B cell (primary cell): ENCODE measurements at regions not wholly inside any gene's neighbourhood (a gene's known extent, or its start where the extent isn't known, plus 50 kb on each side); places are given as distances from the start of the nearest gene placed in this dataset.

Source experiments
- ATAC-seq: fragments of 200-7000 bp; cut with Tn5 transposase; one replicate; pipeline ENCODE4 v1.10.0; 2021; ENCODE audit warnings: low read depth, mild to moderate bottlenecking, moderate number of reproducible peaks, moderate library complexity
- CTCF ChIA-PET: fragments of 350-600 bp; sonication (Branson Sonifier 250); formaldehyde crosslinking; loops from one replicate; lab custom pipeline; 2021; ENCODE audit warnings: antibody characterized with exemption, inconsistent platforms; lab: Charles Lee
- POLR2A ChIA-PET: fragments of 350-600 bp; sonication (Branson Sonifier 250); formaldehyde crosslinking; loops from one replicate; lab custom pipeline; 2021; ENCODE audit warnings: antibody characterized with exemption; lab: Charles Lee
- DNase-seq: peaks from one replicate; pipeline ENCODE4 v3.0.0; 2013
- H2AFZ ChIP-seq: 2 replicates; pipeline ENCODE4 v1.6.1; 2012; ENCODE audit warnings: mild to moderate bottlenecking, low read depth, low read length; ENCODE audit not compliant: insufficient read depth, poor library complexity, severe bottlenecking
- H3K27ac ChIP-seq, 2 donors: 1 replicate in 1 of 2; 2 replicates in 1 of 2; pipeline ENCODE4 v1.5.1; 2012 to 2013; ENCODE audit warnings: low read length in 2 of 2, mild to moderate bottlenecking in 2 of 2, moderate library complexity in 1 of 2
- H3K27me3 ChIP-seq, 4 experiments: fragments of 200-600 bp in 1 of 4; sonication (generic) in 1 of 4; replicated peaks in 1 of 4; 1 replicate in 2 of 4; 2 replicates in 2 of 4; pipeline versions ENCODE4 v1.6.1 to v1.7.0; 2013 to 2016; ENCODE audit warnings: low read length in 3 of 4, mild to moderate bottlenecking in 2 of 4, mixed read lengths in 1 of 4, moderate library complexity in 1 of 4; ENCODE audit not compliant: insufficient read depth in 4 of 4, control insufficient read depth in 3 of 4; ENCODE audit errors: control extremely low read depth in 1 of 4
- H3K36me3 ChIP-seq, 2 experiments: replicated peaks in 1 of 2; 1 replicate in 1 of 2; 2 replicates in 1 of 2; pipeline versions ENCODE4 v1.6.1 to v1.7.1; 2013; ENCODE audit warnings: low read length in 1 of 2; ENCODE audit not compliant: insufficient read depth in 2 of 2, control insufficient read depth in 1 of 2; ENCODE audit errors: control extremely low read depth in 1 of 2, extremely low read depth in 1 of 2
- H3K4me1 ChIP-seq, 2 donors: fragments of 200-600 bp in 1 of 2; sonication (generic) in 1 of 2; 1 replicate in 1 of 2; 2 replicates in 1 of 2; pipeline versions ENCODE4 v1.5.1 to v1.6.1; 2013 to 2017; ENCODE audit warnings: low read length in 2 of 2; ENCODE audit not compliant: control insufficient read depth in 2 of 2, insufficient read depth in 2 of 2
- H3K4me2 ChIP-seq: replicated peaks from 2 replicates; pipeline ENCODE3; 2012; ENCODE audit warnings: mild to moderate bottlenecking, low read depth, low read length; ENCODE audit not compliant: poor library complexity, severe bottlenecking
- H3K4me3 ChIP-seq, 5 experiments: fragments of 200-600 bp in 1 of 5; sonication (generic) in 1 of 5; 1 replicate in 3 of 5; 2 replicates in 2 of 5; pipeline versions ENCODE4 v1.5.1 to v1.7.0; 2011 to 2016; ENCODE audit warnings: low read length in 4 of 5, mild to moderate bottlenecking in 4 of 5, low read depth in 2 of 5, control low read depth in 1 of 5, moderate library complexity in 1 of 5; ENCODE audit not compliant: insufficient read depth in 1 of 5; ENCODE audit errors: control extremely low read depth in 1 of 5, extremely low read depth in 1 of 5
- H3K79me2 ChIP-seq: fragments of 200-600 bp; sonication (generic); one replicate; pipeline ENCODE4 v1.6.0; 2016; ENCODE audit warnings: low read length; ENCODE audit not compliant: control insufficient read depth, insufficient read depth
- H3K9ac ChIP-seq: fragments of 200-600 bp; sonication (generic); 2 replicates; pipeline ENCODE4 v1.6.1; 2017; ENCODE audit warnings: mild to moderate bottlenecking, low read length, moderate library complexity
- H3K9me3 ChIP-seq, 3 donors: one replicate each; pipeline versions ENCODE4 v1.6.1 to v1.7.1; 2013; ENCODE audit warnings: low read length in 2 of 3; ENCODE audit not compliant: control insufficient read depth in 2 of 3, insufficient read depth in 1 of 3; ENCODE audit errors: control extremely low read depth in 1 of 3
- H4K20me1 ChIP-seq: 2 replicates; pipeline ENCODE4 v1.6.0; 2012; ENCODE audit warnings: mild to moderate bottlenecking, low read length; ENCODE audit not compliant: insufficient read depth, control insufficient read depth, poor library complexity, severe bottlenecking
- H3K27ac Mint-ChIP-seq: one replicate; pipeline ENCODE4 v1.8.0; 2021; ENCODE audit warnings: mixed read lengths
- H3K27me3 Mint-ChIP-seq: one replicate; pipeline ENCODE4 v1.8.0; 2021; ENCODE audit warnings: mixed read lengths
- H3K4me1 Mint-ChIP-seq: one replicate; pipeline ENCODE4 v1.8.0; 2021; ENCODE audit warnings: mixed read lengths
- H3K4me3 Mint-ChIP-seq: one replicate; pipeline ENCODE4 v1.8.0; 2021; ENCODE audit warnings: mixed read lengths
- H3K9me3 Mint-ChIP-seq: one replicate; pipeline ENCODE4 v1.8.0; 2022; ENCODE audit warnings: mixed read lengths; ENCODE audit not compliant: insufficient read depth
- CTCF ChIP-seq: fragments of 200-600 bp; IDR thresholded peaks from one replicate; pipeline ENCODE4 v1.8.0; 2022; ENCODE audit warnings: antibody characterized with exemption, mild to moderate bottlenecking
- EZH2 ChIP-seq: IDR thresholded peaks from 2 replicates; pipeline ENCODE4 v1.6.1; 2012; ENCODE audit warnings: borderline replicate concordance, low read depth, mild to moderate bottlenecking, moderate library complexity, low read length; ENCODE audit not compliant: insufficient read depth, poor library complexity, severe bottlenecking
- WGBS: methylation state at CpG from one replicate; pipeline ENCODE4 v1.1.5; 2013; ENCODE audit warnings: missing lambda C conversion rate; ENCODE audit not compliant: insufficient coverage; 5-methylcytosine and 5-hydroxymethylcytosine counted together
- intact Hi-C: fragments of 100-400 bp; cut with micrococcal nuclease; formaldehyde crosslinking; loops from one replicate; pipeline ENCODE4 v1.10.0; 2022

- Mint-ChIP-seq H3K27me3 (peaks cover 13% of the 10 kb centered on the region), H3K9me3 (peaks cover 2% of the 10 kb centered on the region), H3K4me3 (no peak overlapping the region), H3K27ac (no peak overlapping the region), H3K4me1 (no peaks in the 10 kb centered on the region)
- Histone ChIP-seq H3K4me3 (no peak overlapping the region), H4K20me1 (no peaks in the 10 kb centered on the region), H3K27ac (no peak overlapping the region), H3K36me3 (no peaks in the 10 kb centered on the region), H3K9ac (no peak overlapping the region), H3K4me1 (no peaks in the 10 kb centered on the region), H3K9me3 (peaks cover 0 to 2% (median 0%) of the 10 kb centered on the region in 3 donors), H3K4me2 (no peak overlapping the region), H2AFZ (no peak overlapping the region), H3K79me2 (no peaks in the 10 kb centered on the region), H3K27me3 (peaks cover 0 to 10% (median 3%) of the 10 kb centered on the region in 4 experiments)
- ChIA-PET POLR2A (interaction anchor here (0.6 kb wide), 1 partner anchor 101 kb away, joined by 5 read pairs; no protein-coding TSS in a partner anchor), CTCF (interaction anchor here (0.9 kb wide), 1 partner anchor 75 kb away, joined by 3 read pairs; no protein-coding TSS in a partner anchor)
- DNase-seq, result no peak
- no peak for ATAC-seq
- intact Hi-C loops, result no loop called here
- 95% methylated on average over 3 of the region's 7 CpGs for WGBS
- TF ChIP-seq CTCF (no peak), EZH2 (no peak)
Measured at GRCh38 chr3:194240766-194241165, 104.8 kb downstream of the HES1 start.

DNA sequence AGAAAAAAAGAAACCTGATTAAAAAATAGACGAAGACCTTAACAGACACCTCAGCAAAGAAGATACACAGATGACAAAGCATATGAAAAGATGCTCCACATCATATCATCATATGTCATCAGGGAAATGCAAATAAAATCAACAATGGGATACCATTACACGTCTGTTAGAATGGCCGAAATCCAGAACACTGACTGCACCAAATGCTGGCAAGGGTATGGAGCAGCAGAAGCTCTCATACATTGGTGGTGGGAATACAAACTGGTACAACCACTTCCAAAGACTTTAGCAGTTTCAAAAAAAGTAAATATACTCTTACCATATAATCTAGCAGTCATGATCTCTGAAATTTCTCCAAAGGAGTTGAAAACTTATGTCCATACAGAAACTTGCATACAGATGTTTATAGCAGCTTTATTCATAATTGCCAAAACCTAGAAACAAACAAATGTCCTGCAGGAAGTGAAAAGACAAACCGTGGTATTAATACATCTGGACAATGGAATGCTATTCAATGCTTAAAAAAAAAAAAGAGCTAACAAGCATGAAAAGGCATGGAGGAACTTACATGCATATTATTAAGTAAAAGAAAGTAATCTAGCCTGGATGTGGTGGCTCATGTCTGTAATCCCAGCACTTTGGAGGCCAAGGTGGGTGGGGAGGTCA lies 107.4 kb downstream of the HES1 start:
- Histone ChIP-seq H3K4me1 (no peaks in the 10 kb centered on the region), H3K9me3 (no peaks in the 10 kb centered on the region), H3K36me3 (no peaks in the 10 kb centered on the region), H4K20me1 (no peaks in the 10 kb centered on the region), H3K27me3 (no peaks in the 10 kb centered on the region), H3K79me2 (no peaks in the 10 kb centered on the region), H2AFZ (no peak overlapping the region), H3K9ac (no peak overlapping the region), H3K4me2 (no peak overlapping the region), H3K4me3 (no peak overlapping the region), H3K27ac (no peak overlapping the region)
- H3K27me3 Mint-ChIP-seq, result peaks cover 10% of the 10 kb centered on the region
- DNase-seq (no peak), ATAC-seq (no peak)
- no peak overlapping the region for H3K4me3 Mint-ChIP-seq
- TF ChIP-seq EZH2 (no peak), CTCF (no peak)
- no peak overlapping the region for H3K27ac Mint-ChIP-seq
- no peaks in the 10 kb centered on the region for H3K9me3 Mint-ChIP-seq
- ChIA-PET CTCF (no interaction called here), POLR2A (no interaction called here)
- intact Hi-C loops, result no loop called here
- 100% methylated on average over 2 of the region's 4 CpGs for WGBS
- no peaks in the 10 kb centered on the region for H3K4me1 Mint-ChIP-seq
